ENCODE measurements at regions not wholly inside any gene's neighbourhood (a gene's known extent, or its start where the extent isn't known, plus 50 kb on each side); places are given as distances from the start of the nearest gene placed in this dataset.
"Not testable (repeated sequence)": the region's sequence is repeated elsewhere in the genome, so short reads cannot be mapped to it uniquely, and the experiment has no call there.

GRCh38 chr5:60076746-60077145 lies 183.2 kb upstream of the PDE4D start:
- no peak for DNase-seq
- Mint-ChIP-seq H3K4me3 (no peak overlapping the region), H3K9me3 (peaks cover 13% of the 10 kb centered on the region), H3K4me1 (no peaks in the 10 kb centered on the region), H3K36me3 (no peaks in the 10 kb centered on the region), H3K27ac (no peak overlapping the region), H3K27me3 (no peaks in the 10 kb centered on the region)
- CTCF ChIA-PET: no interaction called here

GRCh38 chr5:60066502-60066901 lies 173.0 kb upstream of the PDE4D start:
- CTCF ChIA-PET: interaction anchor here (0.7 kb wide), 1 partner anchor 281 kb away, joined by 3 read pairs; no protein-coding TSS in a partner anchor
- Mint-ChIP-seq H3K4me3 (no peak overlapping the region), H3K9me3 (peaks cover 13% of the 10 kb centered on the region), H3K27ac (no peak overlapping the region), H3K4me1 (no peaks in the 10 kb centered on the region), H3K27me3 (no peaks in the 10 kb centered on the region), H3K36me3 (no peaks in the 10 kb centered on the region)
- no peak for DNase-seq

- H3K4me1 Mint-ChIP-seq: no peaks in the 10 kb centered on the region
- no peaks in the 10 kb centered on the region for H3K36me3 Mint-ChIP-seq
- H3K4me3 Mint-ChIP-seq: no peak overlapping the region
- DNase-seq: no peak
- H3K27me3 Mint-ChIP-seq: no peaks in the 10 kb centered on the region
- H3K27ac Mint-ChIP-seq: no peak overlapping the region
- CTCF ChIA-PET: no interaction called here
- H3K9me3 Mint-ChIP-seq: peaks cover 10% of the 10 kb centered on the region
Measured at GRCh38 chr5:60060389-60060788, 166.9 kb upstream of the PDE4D start.

- DNase-seq: no peak
- H3K9me3 Mint-ChIP-seq: peaks cover 3% of the 10 kb centered on the region
- H3K4me1 Mint-ChIP-seq: no peaks in the 10 kb centered on the region
- no peak overlapping the region for H3K27ac Mint-ChIP-seq
- no peak overlapping the region for H3K4me3 Mint-ChIP-seq
- CTCF ChIA-PET: no interaction called here
- H3K27me3 Mint-ChIP-seq: no peaks in the 10 kb centered on the region
- H3K36me3 Mint-ChIP-seq: no peaks in the 10 kb centered on the region
Measured at GRCh38 chr5:60056191-60056590, 162.7 kb upstream of the PDE4D start.

GRCh38 chr5:60055168-60055567 lies 161.6 kb upstream of the PDE4D start:
- Mint-ChIP-seq H3K36me3 (no peaks in the 10 kb centered on the region), H3K27ac (no peak overlapping the region), H3K27me3 (no peaks in the 10 kb centered on the region), H3K4me3 (no peak overlapping the region), H3K9me3 (peaks cover 11% of the 10 kb centered on the region), H3K4me1 (no peaks in the 10 kb centered on the region)
- DNase-seq: no peak
- CTCF ChIA-PET: no interaction called here

GRCh38 chr5:60041996-60042664 lies 148.6 kb upstream of the PDE4D start:
- DNase-seq, H3K27ac Mint-ChIP-seq, H3K27me3 Mint-ChIP-seq, H3K4me3 Mint-ChIP-seq, H3K4me1 Mint-ChIP-seq, H3K9me3 Mint-ChIP-seq, CTCF ChIA-PET, H3K36me3 Mint-ChIP-seq: not testable (repeated sequence)

- H3K27me3 Mint-ChIP-seq, H3K4me3 Mint-ChIP-seq, H3K36me3 Mint-ChIP-seq, CTCF ChIA-PET, H3K9me3 Mint-ChIP-seq, DNase-seq, H3K4me1 Mint-ChIP-seq, H3K27ac Mint-ChIP-seq: not testable (repeated sequence)
Measured at GRCh38 chr5:60041508-60041907, 148.0 kb upstream of the PDE4D start.

- H3K27ac Mint-ChIP-seq: no peak overlapping the region
- no peak overlapping the region for H3K4me3 Mint-ChIP-seq
- H3K4me1 Mint-ChIP-seq: no peaks in the 10 kb centered on the region
- no peak for DNase-seq
- peaks cover 2% of the 10 kb centered on the region for H3K9me3 Mint-ChIP-seq
- no peaks in the 10 kb centered on the region for H3K27me3 Mint-ChIP-seq
- H3K36me3 Mint-ChIP-seq: no peaks in the 10 kb centered on the region
- CTCF ChIA-PET: no interaction called here
Measured at GRCh38 chr5:60036192-60036938, 142.8 kb upstream of the PDE4D start.

- no peaks in the 10 kb centered on the region for H3K27me3 Mint-ChIP-seq
- no peaks in the 10 kb centered on the region for H3K9me3 Mint-ChIP-seq
- CTCF ChIA-PET: no interaction called here
- H3K4me3 Mint-ChIP-seq: no peak overlapping the region
- no peak for DNase-seq
- H3K27ac Mint-ChIP-seq: no peak overlapping the region
- no peaks in the 10 kb centered on the region for H3K4me1 Mint-ChIP-seq
- H3K36me3 Mint-ChIP-seq: no peaks in the 10 kb centered on the region
Measured at GRCh38 chr5:60026161-60026560, 132.6 kb upstream of the PDE4D start.

GRCh38 chr5:60024104-60024503 lies 130.6 kb upstream of the PDE4D start:
- Mint-ChIP-seq H3K27me3 (no peaks in the 10 kb centered on the region), H3K4me3 (no peak overlapping the region), H3K4me1 (no peaks in the 10 kb centered on the region), H3K27ac (no peak overlapping the region), H3K36me3 (no peaks in the 10 kb centered on the region), H3K9me3 (no peaks in the 10 kb centered on the region)
- CTCF ChIA-PET: no interaction called here
- DNase-seq: no peak

- H3K4me3 Mint-ChIP-seq: no peak overlapping the region
Measured at GRCh38 chr5:60023255-60023654, 129.7 kb upstream of the PDE4D start.

GRCh38 chr5:60020457-60020856 lies 126.9 kb upstream of the PDE4D start:
- no peak for DNase-seq
- no peak overlapping the region for H3K27ac Mint-ChIP-seq
- H3K9me3 Mint-ChIP-seq: no peaks in the 10 kb centered on the region
- H3K27me3 Mint-ChIP-seq: no peaks in the 10 kb centered on the region
- CTCF ChIA-PET: no interaction called here
- no peak overlapping the region for H3K4me3 Mint-ChIP-seq
- no peaks in the 10 kb centered on the region for H3K36me3 Mint-ChIP-seq
- no peaks in the 10 kb centered on the region for H3K4me1 Mint-ChIP-seq

More at GRCh38 chr5:60023255-60023654, 129.7 kb upstream of the PDE4D start:
- no peaks in the 10 kb centered on the region for H3K36me3 Mint-ChIP-seq
- no peak overlapping the region for H3K27ac Mint-ChIP-seq
- CTCF ChIA-PET: no interaction called here
- H3K27me3 Mint-ChIP-seq: no peaks in the 10 kb centered on the region
- no peak for DNase-seq
- H3K4me1 Mint-ChIP-seq: no peaks in the 10 kb centered on the region
- no peaks in the 10 kb centered on the region for H3K9me3 Mint-ChIP-seq

GRCh38 chr5:60018960-60019359 lies 125.4 kb upstream of the PDE4D start:
- DNase-seq, H3K27me3 Mint-ChIP-seq, H3K4me3 Mint-ChIP-seq, H3K27ac Mint-ChIP-seq, H3K4me1 Mint-ChIP-seq, CTCF ChIA-PET, H3K9me3 Mint-ChIP-seq, H3K36me3 Mint-ChIP-seq: not testable (repeated sequence)

GRCh38 chr5:60018091-60018490 lies 124.6 kb upstream of the PDE4D start:
- CTCF ChIA-PET: no interaction called here
- Mint-ChIP-seq H3K27me3 (no peaks in the 10 kb centered on the region), H3K27ac (no peak overlapping the region), H3K36me3 (no peaks in the 10 kb centered on the region), H3K4me3 (no peak overlapping the region), H3K4me1 (no peaks in the 10 kb centered on the region), H3K9me3 (no peaks in the 10 kb centered on the region)
- no peak for DNase-seq

GRCh38 chr5:60014331-60014730 lies 120.8 kb upstream of the PDE4D start:
- no peak overlapping the region for H3K27ac Mint-ChIP-seq
- no peak for DNase-seq
- H3K27me3 Mint-ChIP-seq: no peaks in the 10 kb centered on the region
- no peaks in the 10 kb centered on the region for H3K9me3 Mint-ChIP-seq
- no peak overlapping the region for H3K4me3 Mint-ChIP-seq
- CTCF ChIA-PET: no interaction called here
- H3K4me1 Mint-ChIP-seq: no peaks in the 10 kb centered on the region
- H3K36me3 Mint-ChIP-seq: no peaks in the 10 kb centered on the region

Data from activated naive CD4-positive, alpha-beta T cell treated with anti-CD3 and anti-CD28 coated beads, Interleukin-2, amount 10 ng/mL, durations not matched to agents 7 days and 5 days (primary cell).